ENCODE measurements at regions not wholly inside any gene's neighbourhood (a gene's known extent, or its start where the extent isn't known, plus 50 kb on each side); places are given as distances from the start of the nearest gene placed in this dataset.
"Not testable (repeated sequence)": the region's sequence is repeated elsewhere in the genome, so short reads cannot be mapped to it uniquely, and the experiment has no call there.

DNA sequence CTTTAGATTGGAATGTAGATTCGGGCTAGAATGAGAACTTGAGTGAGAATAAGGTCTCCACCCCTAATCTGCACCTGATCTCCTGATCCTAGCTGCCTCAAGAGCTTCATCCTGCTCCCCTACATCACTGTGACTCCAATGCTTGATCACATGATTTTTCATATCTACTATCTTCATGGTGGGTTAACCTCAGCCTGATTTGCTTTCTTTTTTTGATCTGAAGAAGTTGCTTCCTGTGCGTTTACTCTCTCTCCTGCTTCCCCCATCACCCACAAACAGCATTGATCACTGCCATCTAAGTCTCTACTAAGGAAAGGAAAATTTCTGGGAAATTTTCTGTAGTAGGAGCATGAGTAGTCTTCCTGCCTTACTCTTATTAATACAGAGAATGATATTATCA is 1542.1 kb upstream of the SLC10A2 start:
- Histone ChIP-seq H3K36me3 (replicated peaks; ENCODE audit: low read depth, low read length) (no peaks in the 10 kb centered on the region), H2AFZ (ENCODE audit: low read depth, low read length) (no peak overlapping the region), H3K4me3 (ENCODE audit: low read length) (no peak overlapping the region), H4K20me1 (ENCODE audit: insufficient read depth, low read length) (no peaks in the 10 kb centered on the region), H3K27ac (ENCODE audit: low read length) (no peak overlapping the region), H3K9ac (ENCODE audit: low read length) (no peak overlapping the region), H3K9me3 (ENCODE audit: insufficient read depth, low read length) (no peaks in the 10 kb centered on the region), H3K79me2 (ENCODE audit: low read length) (no peaks in the 10 kb centered on the region), H3K4me1 (ENCODE audit: low read length) (no peaks in the 10 kb centered on the region; the same call in 1 of the 2 replicates), H3K27me3 (ENCODE audit: low read depth, low read length) (no peaks in the 10 kb centered on the region), H3K4me2 (ENCODE audit: low read length) (no peak overlapping the region)
- TF ChIP-seq, protein P1, sequence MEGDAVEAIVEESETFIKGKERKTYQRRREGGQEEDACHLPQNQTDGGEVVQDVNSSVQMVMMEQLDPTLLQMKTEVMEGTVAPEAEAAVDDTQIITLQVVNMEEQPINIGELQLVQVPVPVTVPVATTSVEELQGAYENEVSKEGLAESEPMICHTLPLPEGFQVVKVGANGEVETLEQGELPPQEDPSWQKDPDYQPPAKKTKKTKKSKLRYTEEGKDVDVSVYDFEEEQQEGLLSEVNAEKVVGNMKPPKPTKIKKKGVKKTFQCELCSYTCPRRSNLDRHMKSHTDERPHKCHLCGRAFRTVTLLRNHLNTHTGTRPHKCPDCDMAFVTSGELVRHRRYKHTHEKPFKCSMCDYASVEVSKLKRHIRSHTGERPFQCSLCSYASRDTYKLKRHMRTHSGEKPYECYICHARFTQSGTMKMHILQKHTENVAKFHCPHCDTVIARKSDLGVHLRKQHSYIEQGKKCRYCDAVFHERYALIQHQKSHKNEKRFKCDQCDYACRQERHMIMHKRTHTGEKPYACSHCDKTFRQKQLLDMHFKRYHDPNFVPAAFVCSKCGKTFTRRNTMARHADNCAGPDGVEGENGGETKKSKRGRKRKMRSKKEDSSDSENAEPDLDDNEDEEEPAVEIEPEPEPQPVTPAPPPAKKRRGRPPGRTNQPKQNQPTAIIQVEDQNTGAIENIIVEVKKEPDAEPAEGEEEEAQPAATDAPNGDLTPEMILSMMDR (IDR thresholded peaks at IDR 0.05; ENCODE audit: low read depth, low read length): no peak
- no peak for TF ChIP-seq EZH2phosphoT487 (IDR thresholded peaks at IDR 0.05; ENCODE audit: low read depth)

DNA sequence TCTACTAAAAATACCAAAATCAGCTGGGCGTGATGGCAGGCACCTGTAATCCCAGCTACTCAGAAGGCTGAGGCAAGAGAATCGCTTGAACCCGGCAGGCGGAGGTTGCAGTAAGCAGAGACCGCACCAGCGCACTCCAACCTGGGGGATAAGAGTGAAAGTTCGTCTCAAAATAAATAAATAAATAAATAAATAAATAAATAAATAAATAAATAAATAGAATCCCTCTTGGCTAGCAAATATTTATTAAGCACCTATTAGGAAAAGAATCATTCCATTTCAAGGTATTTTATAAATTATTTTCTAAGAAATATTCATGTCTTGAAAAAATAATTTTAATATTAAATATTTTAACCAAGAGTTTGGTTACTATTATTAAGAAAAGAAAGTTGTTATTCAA is 1539.2 kb upstream of the SLC10A2 start:
- not testable (repeated sequence) for H3K27ac ChIP-seq (ENCODE audit: low read length); H3K9ac ChIP-seq (ENCODE audit: low read length); H3K9me3 ChIP-seq (ENCODE audit: insufficient read depth, low read length); H3K4me3 ChIP-seq (ENCODE audit: low read length); H2AFZ ChIP-seq (ENCODE audit: low read depth, low read length); H3K4me2 ChIP-seq (ENCODE audit: low read length); H3K4me1 ChIP-seq (ENCODE audit: low read length); H3K36me3 ChIP-seq (replicated peaks; ENCODE audit: low read depth, low read length); H3K27me3 ChIP-seq (ENCODE audit: low read depth, low read length); H3K79me2 ChIP-seq (ENCODE audit: low read length); H4K20me1 ChIP-seq (ENCODE audit: insufficient read depth, low read length)

DNA sequence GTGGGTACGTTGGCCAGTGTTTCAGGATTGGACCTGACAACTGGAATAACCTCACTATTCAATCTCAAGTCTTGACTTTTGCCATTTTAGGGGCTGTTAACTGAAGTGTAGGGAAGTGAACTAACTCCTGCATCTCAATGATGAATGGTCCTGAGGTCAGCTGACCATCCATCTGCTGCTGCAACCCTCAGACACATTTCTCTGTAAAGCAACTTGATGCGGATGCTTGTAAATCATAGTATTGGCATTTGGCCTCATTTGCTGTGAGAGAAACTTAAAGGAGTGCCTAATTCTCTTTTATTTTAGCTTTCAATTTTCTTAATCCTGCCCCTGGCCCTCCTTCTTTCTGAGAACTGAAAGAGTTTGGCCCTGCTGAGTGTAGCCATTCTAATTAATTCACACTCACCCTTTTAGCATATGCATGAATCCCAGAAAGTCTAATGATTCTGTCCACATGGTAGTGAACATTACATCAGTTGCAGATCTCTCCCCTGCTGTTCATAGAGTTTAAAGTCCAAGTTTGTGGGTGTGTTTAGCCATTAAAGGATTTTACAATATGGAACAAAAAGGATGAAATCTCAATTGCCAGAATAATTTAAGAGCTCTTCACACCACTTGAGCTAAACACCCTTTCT is 1531.4 kb upstream of the SLC10A2 start:
- Histone ChIP-seq H3K4me1 (ENCODE audit: low read length) (no peaks in the 10 kb centered on the region), H3K79me2 (ENCODE audit: low read length) (no peaks in the 10 kb centered on the region)
- TF ChIP-seq, protein P1 (IDR thresholded peaks at IDR 0.05; ENCODE audit: low read depth, low read length): no peak
- no peak for TF ChIP-seq EZH2phosphoT487 (IDR thresholded peaks at IDR 0.05; ENCODE audit: low read depth)

DNA sequence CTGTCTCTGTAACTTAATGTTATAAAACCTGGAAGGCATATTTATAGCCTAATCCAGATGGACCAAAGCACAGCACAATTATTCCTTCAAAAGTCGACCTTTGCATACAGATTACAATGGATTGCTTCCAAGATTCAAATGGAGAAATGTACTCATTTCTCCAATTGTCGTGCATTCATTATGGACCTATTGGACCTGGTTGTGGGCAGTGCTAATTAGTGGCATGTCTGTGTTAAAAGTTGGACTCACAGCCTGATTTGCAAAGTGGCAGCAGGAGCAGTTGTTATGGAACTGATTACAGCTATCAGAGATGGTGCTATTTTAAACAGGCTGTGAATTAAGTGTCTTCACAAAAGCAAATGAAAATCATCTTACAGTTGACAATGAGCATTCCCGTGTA is 1529.3 kb upstream of the SLC10A2 start:
- Histone ChIP-seq H3K4me3 (ENCODE audit: low read length) (no peak overlapping the region), H3K79me2 (ENCODE audit: low read length) (no peaks in the 10 kb centered on the region), H2AFZ (ENCODE audit: low read depth, low read length) (no peak overlapping the region), H3K36me3 (replicated peaks; ENCODE audit: low read depth, low read length) (no peaks in the 10 kb centered on the region), H4K20me1 (ENCODE audit: insufficient read depth, low read length) (no peaks in the 10 kb centered on the region), H3K9me3 (ENCODE audit: insufficient read depth, low read length) (no peaks in the 10 kb centered on the region), H3K27me3 (ENCODE audit: low read depth, low read length) (no peaks in the 10 kb centered on the region), H3K4me2 (ENCODE audit: low read length) (no peak overlapping the region), H3K9ac (ENCODE audit: low read length) (no peak overlapping the region), H3K4me1 (ENCODE audit: low read length) (no peaks in the 10 kb centered on the region), H3K27ac (ENCODE audit: low read length) (no peak overlapping the region)
- TF ChIP-seq EZH2phosphoT487 (IDR thresholded peaks at IDR 0.05; ENCODE audit: low read depth): no peak
- TF ChIP-seq, protein P1 (IDR thresholded peaks at IDR 0.05; ENCODE audit: low read depth, low read length): no peak

More for the DNA sequence above, 1531.4 kb upstream of the SLC10A2 start:
- Histone ChIP-seq H3K27ac (ENCODE audit: low read length) (no peak overlapping the region), H3K4me2 (ENCODE audit: low read length) (no peak overlapping the region), H3K36me3 (replicated peaks; ENCODE audit: low read depth, low read length) (no peaks in the 10 kb centered on the region), H4K20me1 (ENCODE audit: insufficient read depth, low read length) (no peaks in the 10 kb centered on the region), H3K9ac (ENCODE audit: low read length) (no peak overlapping the region), H3K9me3 (ENCODE audit: insufficient read depth, low read length) (no peaks in the 10 kb centered on the region), H3K4me3 (ENCODE audit: low read length) (no peak overlapping the region), H2AFZ (ENCODE audit: low read depth, low read length) (no peak overlapping the region), H3K27me3 (ENCODE audit: low read depth, low read length) (no peaks in the 10 kb centered on the region)

Data from OCI-LY3 (cell line).